ENCODE measurements at regions not wholly inside any gene's neighbourhood (a gene's known extent, or its start where the extent isn't known, plus 50 kb on each side); places are given as distances from the start of the nearest gene placed in this dataset.

GRCh38 chr11:37404231-37404630 is 806.2 kb upstream of the RAG2 start:
- DNase-seq (ENCODE audit: low read depth): no peak
- no peak overlapping the region for H3K4me3 ChIP-seq (ENCODE audit: low read depth, low read length)

DNA sequence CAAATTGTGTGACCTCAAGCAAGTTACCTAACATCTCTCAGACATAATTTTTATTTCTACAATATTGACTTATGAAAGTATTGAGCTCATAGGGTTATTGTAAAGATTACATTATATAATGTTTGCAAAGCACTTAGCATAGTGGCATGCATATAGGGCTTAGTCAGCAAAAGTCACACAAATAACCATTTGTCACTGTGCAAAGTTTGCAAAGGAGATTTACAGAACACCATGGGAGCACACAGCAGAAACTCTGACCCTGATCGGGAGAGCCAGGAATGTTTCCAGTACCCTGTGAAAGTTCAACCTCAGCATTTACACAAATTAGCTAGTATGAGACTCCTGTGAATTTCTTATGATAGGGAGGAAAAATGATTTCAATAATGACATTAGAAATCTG is 804.6 kb upstream of the RAG2 start:
- DNase-seq (ENCODE audit: low read depth): no peak

DNA sequence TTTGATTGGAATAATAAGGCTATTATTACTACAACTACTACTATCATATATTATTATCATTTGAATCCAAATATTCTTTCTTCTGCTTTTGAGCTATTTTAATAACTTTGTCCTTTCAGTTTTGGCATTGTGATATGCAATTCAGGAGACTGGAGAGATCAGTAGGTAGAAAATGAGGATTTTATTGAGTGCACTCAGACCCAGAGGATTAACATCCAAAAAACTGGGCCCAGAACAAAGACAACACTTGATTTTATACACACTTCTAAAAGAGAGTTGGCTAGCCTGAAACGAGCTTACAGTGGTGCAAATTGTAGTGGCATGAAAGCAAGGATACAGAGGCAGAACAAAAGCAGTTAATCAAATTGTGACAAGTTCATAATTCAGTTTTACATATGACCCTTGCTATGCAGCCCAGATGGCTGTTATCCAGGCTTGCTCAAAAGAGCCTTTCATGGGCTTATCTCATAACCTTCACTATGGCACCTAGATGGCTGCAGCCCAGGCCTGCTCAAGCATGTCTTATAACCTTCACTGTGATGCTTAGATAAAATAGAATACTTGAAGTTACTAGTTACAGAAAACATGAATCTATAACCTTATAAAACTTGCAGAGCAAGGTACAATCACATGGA is 796.3 kb upstream of the RAG2 start:
- no peak for DNase-seq (ENCODE audit: low read depth)
- no peak overlapping the region for H3K4me3 ChIP-seq (ENCODE audit: low read depth, low read length)

More for the DNA sequence above, 804.6 kb upstream of the RAG2 start:
- no peak overlapping the region for H3K4me3 ChIP-seq (ENCODE audit: low read depth, low read length)

DNA sequence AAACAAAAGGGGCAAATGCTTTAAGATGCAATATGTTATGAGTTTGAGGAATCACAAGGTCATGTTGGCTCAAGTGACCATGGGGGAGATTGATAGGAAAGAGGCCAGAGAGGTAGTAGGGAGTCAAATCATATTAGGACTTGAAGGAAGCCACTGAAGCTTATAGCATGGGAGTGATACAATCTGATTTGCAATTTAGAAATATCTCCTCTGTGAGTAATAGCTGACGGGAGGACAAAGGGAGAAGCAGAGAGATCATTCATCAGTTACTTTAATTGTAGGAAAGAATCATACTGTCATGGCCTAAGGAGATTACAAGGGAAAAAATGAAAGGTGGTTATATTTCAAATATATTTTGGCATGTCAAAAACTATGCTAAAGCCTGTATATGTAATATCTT is 793.6 kb upstream of the RAG2 start:
- H3K4me3 ChIP-seq (ENCODE audit: low read depth, low read length): no peak overlapping the region
- no peak for DNase-seq (ENCODE audit: low read depth)

DNA sequence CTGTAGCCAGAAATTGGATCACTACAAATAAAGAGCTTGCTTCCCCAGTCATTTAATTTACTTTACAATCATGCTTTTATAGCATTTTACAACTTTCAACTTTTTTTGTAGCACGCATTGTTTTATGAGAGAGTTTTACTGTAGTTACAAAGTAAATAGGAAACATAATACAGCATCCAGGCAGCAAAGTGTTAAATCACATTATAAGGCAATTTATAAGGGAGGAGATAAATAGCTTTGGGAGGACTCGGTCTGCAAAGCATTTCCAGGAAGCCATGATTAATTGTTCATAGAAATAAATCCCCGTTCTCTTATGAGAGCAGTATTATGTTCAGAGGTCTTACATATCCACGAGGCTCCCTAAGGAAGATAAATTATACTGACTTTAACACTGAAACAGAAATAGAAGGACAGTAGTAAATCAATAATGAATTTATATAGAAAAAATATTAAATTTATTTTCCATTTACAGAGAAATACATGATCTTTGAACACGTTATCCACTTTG is 792.6 kb upstream of the RAG2 start:
- DNase-seq (ENCODE audit: low read depth): no peak

DNA sequence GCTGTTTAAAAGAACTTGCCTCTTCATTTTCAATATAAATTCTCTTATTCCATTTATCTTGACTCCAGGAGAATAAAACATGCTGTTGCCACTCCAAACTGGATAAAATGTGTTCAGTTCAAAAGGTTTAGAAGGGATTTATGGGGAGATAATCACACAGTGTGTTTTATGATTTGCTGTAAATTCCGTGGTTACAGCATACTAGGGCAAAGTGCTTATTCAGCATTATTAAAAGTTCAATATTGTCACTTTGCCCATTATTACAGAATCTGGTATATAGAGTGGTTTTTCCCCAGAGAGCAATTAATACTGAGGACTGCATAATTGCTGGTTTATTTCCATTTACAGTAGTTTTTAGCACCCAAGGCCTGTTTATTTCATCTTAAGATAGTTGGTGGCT is 780.9 kb upstream of the RAG2 start:
- no peak for DNase-seq (ENCODE audit: low read depth)
- H3K4me3 ChIP-seq (ENCODE audit: low read depth, low read length): no peak overlapping the region

More for the DNA sequence above, 792.6 kb upstream of the RAG2 start:
- no peak overlapping the region for H3K4me3 ChIP-seq (ENCODE audit: low read depth, low read length)

DNA sequence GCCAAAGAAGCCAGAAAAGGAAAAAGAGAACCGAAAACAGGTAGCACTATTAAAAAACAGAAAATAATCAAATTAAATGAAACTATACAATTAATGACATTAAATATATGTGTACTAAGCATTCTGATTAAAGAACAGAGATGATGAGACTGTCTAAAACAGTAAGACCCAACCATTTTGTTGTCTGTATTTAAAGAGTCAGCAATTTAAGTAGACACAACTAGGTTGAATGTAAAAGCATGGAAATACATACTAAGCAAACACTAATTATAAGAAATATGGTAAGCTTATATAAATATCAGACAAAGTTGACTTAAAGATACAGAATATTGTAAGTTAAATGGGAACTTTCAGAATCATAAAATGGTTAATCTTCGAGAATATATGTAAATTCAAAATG is 774.6 kb upstream of the RAG2 start:
- DNase-seq (ENCODE audit: low read depth): no peak
- H3K4me3 ChIP-seq (ENCODE audit: low read depth, low read length): no peak overlapping the region

DNA sequence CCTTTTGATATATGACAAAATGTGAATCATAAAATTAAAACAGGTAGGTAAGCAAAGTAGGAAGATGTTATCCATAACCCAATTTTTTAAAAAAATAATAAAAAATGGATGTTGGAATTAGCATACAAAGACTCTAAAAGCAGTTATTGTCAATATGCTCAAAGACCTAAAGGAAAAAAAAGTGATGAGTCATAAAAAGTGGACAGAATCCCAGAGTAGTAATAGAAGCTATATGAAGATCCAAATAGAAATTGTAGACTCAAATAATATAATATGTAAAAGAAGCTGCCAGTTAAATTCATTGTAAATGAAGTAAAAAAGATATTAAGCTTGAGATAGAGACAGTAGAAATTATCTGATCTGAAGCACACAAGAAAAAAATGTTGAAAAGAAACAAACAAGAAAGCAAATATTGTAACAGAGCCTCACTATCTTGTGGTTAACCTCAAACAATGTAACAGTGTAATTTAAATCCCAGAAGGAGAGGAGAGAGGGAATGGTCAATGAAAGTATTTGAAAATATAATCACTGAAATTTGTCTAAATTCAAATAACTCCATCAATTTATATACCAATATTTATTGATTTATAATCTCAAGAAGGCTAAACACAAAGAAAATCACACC is 773.4 kb upstream of the RAG2 start:
- H3K4me3 ChIP-seq (ENCODE audit: low read depth, low read length): no peak overlapping the region
- DNase-seq (ENCODE audit: low read depth): no peak

DNA sequence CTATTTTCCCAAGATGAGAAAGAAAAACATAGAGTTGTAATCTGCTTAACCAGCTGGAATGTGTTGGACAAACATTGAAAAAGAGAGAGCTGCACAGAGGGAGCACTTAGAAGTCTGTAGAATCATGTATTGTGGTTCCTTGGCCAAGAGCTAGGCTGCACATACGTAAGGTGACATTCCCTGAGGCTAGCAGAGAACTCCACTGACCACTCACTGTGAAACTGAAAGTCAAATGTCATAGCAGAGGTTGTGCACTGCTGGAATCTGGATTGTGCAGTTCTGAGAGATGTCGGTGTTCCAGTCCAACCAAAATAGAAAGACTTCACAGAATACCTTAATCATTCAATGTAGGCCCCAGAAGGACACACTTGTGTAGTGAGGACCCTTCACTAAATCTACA is 772.8 kb upstream of the RAG2 start:
- no peak for DNase-seq (ENCODE audit: low read depth)
- no peak overlapping the region for H3K4me3 ChIP-seq (ENCODE audit: low read depth, low read length)

DNA sequence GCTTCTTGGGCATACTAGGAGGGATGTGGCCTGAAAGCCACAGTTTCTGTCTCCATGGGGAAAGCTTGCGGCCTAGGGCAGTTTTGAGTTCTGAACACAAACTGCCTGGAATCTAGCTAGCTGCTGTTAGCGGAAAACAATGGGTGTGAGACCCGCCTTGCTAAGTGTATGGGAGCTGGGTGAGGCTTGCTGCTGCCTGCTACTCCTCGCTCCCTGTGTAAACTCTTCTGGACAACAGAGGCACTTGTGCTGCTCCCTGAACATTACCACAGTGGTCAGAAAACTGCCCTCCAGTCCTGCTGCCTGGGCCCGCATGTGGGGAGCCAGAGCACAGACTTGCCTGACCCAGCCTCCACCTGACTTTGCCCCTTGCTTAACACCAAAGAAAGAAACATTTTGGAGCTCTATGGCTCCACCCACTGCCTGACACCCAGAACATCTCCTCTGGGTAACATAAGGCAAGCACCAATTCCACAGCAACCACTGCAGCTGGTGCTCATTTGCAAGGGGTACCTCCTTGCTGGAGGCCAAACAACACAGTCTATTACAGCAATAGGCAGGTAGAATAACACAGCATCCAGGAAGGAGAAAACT is 766.3 kb upstream of the RAG2 start:
- H3K4me3 ChIP-seq (ENCODE audit: low read depth, low read length): no peak overlapping the region
- DNase-seq (ENCODE audit: low read depth): no peak

DNA sequence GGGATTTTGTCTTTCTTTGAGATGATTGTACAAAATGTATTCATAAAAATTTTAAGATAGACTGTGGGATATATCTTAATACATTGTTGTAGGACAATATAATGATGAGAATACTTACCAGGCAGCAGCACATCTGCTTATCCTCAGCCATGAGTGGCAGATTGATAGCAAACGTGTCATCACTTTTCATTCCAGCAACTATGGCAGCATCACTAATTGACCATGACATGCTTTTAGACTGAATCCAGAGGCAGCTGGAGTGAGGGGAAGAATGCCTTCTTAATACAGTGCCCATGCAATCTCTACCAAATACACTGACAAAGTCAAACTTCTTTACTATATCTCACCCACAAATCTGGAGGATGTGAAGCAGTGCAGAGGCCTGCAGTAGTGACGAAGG is 755.2 kb upstream of the RAG2 start:
- DNase-seq (ENCODE audit: low read depth): no peak
- no peak overlapping the region for H3K4me3 ChIP-seq (ENCODE audit: low read depth, low read length)

- DNase-seq (ENCODE audit: low read depth): no peak
These were observed 754.4 kb upstream of the RAG2 start for GRCh38 chr11:37352485-37352884.

GRCh38 chr11:37343290-37343689 is 745.3 kb upstream of the RAG2 start:
- no peak overlapping the region for H3K4me3 ChIP-seq (ENCODE audit: low read depth, low read length)
- no peak for DNase-seq (ENCODE audit: low read depth)

More at GRCh38 chr11:37352485-37352884, 754.4 kb upstream of the RAG2 start:
- no peak overlapping the region for H3K4me3 ChIP-seq (ENCODE audit: low read depth, low read length)

DNA sequence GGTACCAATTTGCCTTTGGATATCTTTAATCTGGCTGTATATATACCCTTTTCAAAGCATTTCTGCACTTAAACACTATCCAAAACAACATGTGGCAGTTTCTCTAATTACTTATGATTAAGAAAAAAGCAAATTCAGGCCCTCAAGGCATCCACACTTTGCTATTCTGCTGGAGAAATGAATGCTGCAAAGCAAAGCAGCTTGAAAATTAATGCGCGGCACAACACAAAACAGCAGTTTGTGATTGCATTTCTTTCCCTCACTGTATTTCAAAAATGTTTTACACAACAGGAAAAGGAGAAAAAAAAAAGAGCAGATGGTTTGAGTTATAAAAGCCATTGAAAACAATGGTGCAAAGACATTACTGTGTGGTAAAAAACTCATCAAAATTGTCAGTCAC is 738.4 kb upstream of the RAG2 start:
- no peak overlapping the region for H3K4me3 ChIP-seq (ENCODE audit: low read depth, low read length)
- DNase-seq (ENCODE audit: low read depth): no peak

- DNase-seq (ENCODE audit: low read depth): no peak
- H3K4me3 ChIP-seq (ENCODE audit: low read depth, low read length): no peak overlapping the region
These were observed 735.3 kb upstream of the RAG2 start for GRCh38 chr11:37333345-37333744.

GRCh38 chr11:37323843-37324242 is 725.8 kb upstream of the RAG2 start:
- no peak overlapping the region for H3K4me3 ChIP-seq (ENCODE audit: low read depth, low read length)
- no peak for DNase-seq (ENCODE audit: low read depth)

GRCh38 chr11:37322333-37323194 is 724.5 kb upstream of the RAG2 start:
- no peak for DNase-seq (ENCODE audit: low read depth)
- H3K4me3 ChIP-seq (ENCODE audit: low read depth, low read length): no peak overlapping the region

- H3K4me3 ChIP-seq (ENCODE audit: low read depth, low read length): no peak overlapping the region
- DNase-seq (ENCODE audit: low read depth): no peak
These were observed 722.9 kb upstream of the RAG2 start for GRCh38 chr11:37320921-37321320.

GRCh38 chr11:37317803-37318202 is 719.8 kb upstream of the RAG2 start:
- DNase-seq (ENCODE audit: low read depth): no peak

DNA sequence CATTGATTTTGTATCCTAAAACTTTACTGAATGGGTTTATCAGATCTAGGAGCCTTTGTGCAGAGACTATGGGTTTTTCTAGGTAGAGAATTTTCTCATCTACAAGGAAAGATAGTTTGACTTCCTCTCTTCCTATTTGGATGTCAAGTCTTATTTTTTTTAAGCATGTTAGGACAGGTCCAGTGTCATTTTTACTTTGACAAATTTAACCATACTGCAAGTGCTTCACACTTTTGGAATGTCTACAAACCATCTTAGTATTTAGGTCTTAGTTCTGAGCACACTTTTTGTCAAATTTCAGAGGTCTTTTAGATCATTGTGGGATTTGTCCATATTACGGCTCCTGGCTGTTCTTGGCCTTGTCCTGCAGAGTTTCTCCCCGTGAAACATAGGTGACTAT is 715.2 kb upstream of the RAG2 start:
- DNase-seq (ENCODE audit: low read depth): no peak
- no peak overlapping the region for H3K4me3 ChIP-seq (ENCODE audit: low read depth, low read length)

More at GRCh38 chr11:37317803-37318202, 719.8 kb upstream of the RAG2 start:
- no peak overlapping the region for H3K4me3 ChIP-seq (ENCODE audit: low read depth, low read length)
